Heart left ventricle (tissue), 13 donors: ENCODE measurements at regions not wholly inside any gene's neighbourhood (a gene's known extent, or its start where the extent isn't known, plus 50 kb on each side); places are given as distances from the start of the nearest gene placed in this dataset.

ENCODE experiments used
- CTCF ChIP-seq, 12 donors: fragments of 200-600 bp; sonication (generic) in 4 of 12; IDR thresholded peaks; one replicate each; pipeline versions ENCODE4 v1.5.0 to v1.8.0; 2018 to 2022; ENCODE audit warnings: antibody characterized with exemption in 12 of 12, mild to moderate bottlenecking in 5 of 12
- POLR2A ChIP-seq, 2 donors: fragments of 450-650 bp; IDR thresholded peaks; one replicate each; pipeline ENCODE4 v1.6.1; 2017; ENCODE audit warnings: antibody characterized with exemption in 2 of 2, mild to moderate bottlenecking in 2 of 2, moderate library complexity in 2 of 2
- donor health status: ischemic (EF 13 %, LVEDD 7.1; RV severe dilation, severe dysfunction).
- donor health status: DM: no; HTN: yes; CAD: no.
- donor health status: DM: no; HTN: no; CAD: no.
- donor health status: ischemic (EF 25% LVEDD 6.9; RV normal size, moderate dysfunction).
- donor health status: ischemic (EF 25% LVEDD 5.7; RV mildly dilated, moderate dysfunction).
- donor health status: ischemic (EF 35%, LVEDD 5.7; RV mildly dilated, moderate dysfunction).
- donor health status: nonischemic (EF 11% LVEDD 7.7; RV severe dilation, severe dysfunction).
- donor health status: DM: yes; HTN: yes; CAD: no.
- donor health status: PGD.
- donor health status: ischemic (EF 29% LVEDD 5.4; RV normal size, mild dysfunction).
- donor health status: nonischemic (EF 23%, LVEDD 6.1; RV moderate dilation, normal function).

- TF ChIP-seq CTCF (IDR thresholded peaks at IDR 0.05) (no peak), POLR2A (IDR thresholded peaks at IDR 0.05) (no peak)
These were observed 105.6 kb upstream of the NDUFV2 start for GRCh38 chr18:8996771-8997432.
